ENCODE measurements at regions not wholly inside any gene's neighbourhood (a gene's known extent, or its start where the extent isn't known, plus 50 kb on each side); places are given as distances from the start of the nearest gene placed in this dataset.
A peak's percentile ranks its signal among the peaks of the same experiment; 100 is the strongest.

DNA sequence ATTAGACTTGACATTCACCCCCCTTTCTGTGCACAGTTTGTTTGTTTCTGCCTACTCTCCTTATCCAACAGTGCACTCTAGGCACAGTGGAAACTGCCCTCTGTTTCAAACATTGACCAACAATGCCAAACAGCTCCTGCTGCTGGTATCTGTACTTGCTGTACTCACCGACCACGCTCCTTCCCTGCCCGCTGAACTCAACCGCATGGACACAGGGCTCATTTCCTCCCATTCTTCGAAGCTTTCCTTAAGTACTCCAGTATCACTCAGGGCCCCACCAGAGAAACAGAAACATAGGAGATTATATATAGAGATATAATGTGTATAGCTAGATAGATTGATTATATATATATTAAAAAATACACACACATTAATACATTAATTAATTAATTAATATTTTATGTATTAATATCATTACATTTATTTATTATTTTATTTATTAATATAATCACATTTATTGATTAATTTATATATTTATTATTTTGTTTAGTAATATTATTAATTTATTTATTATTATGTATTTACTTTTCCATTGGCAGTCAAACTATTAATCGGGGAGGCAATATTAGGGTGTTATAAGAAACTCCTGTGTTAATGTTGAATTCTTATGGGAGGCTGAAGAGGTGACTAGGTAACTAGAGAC lies 1528.2 kb downstream of the EFNB2 start:
- peak in 1 of 2 donors; percentile 34 for DNase-seq (ENCODE audit: low read depth in 2 of 2)

DNA sequence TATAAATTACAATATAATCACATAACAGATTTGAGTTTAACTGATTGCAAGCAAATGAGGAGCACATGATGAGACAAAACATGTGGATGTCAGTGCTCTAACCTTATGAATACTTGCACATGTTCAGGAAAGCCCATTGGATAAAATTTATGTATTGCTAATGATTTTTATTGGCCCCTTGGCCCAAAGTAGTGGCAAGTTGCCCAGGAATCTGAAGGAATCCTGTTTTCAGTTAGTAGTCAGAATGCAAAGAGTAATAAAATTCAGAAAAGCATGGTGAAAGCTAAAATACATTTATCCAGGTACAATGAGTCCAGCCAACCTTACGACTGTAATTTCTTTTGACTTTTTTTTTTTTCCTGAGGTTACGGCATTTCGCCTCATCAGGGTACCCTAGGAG lies 1539.4 kb downstream of the EFNB2 start:
- peak in 1 of 2 donors; percentile 25 for DNase-seq (ENCODE audit: low read depth in 2 of 2)

DNA sequence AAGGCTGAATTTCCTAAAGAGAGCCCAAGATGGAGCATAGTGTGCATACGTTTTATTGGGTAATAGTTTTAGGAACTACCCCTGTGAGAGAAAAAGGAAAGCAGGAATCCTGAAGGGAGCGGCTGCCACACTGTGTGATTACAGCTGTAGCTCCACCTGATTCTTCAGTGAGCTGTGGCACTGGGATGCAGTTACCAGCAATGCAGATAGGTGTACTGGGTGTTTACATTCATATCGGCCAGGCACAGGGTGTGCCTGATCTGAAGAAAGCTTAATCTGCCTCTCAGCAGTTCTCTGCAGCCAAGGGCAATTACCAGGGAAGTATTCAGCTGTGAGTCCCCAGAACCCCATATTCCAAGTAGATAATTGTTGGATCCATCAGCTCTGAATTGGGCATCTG lies 1541.8 kb downstream of the EFNB2 start:
- DNase-seq (ENCODE audit: low read depth in 2 of 2) = no peak

DNA sequence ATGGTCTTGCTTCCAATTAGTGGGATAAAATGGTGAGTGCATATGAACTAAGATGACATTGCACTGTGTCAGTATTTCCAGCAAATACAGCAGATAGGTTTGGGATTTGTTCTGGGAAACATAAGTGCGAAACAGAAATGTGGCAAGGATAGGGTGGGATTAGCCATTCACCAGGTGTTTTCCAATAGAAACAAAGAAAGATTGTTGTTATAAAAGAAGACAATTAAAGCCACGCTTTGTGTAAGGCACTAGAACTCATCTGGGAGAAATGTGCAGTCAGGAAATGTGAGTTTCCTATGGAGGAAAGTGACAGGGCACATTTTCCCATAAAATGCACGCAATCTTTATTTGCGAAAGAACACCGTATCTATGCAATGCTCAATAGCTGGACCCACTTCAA lies 1547.8 kb downstream of the EFNB2 start:
- peak; percentile 44 to 82 for DNase-seq (ENCODE audit: low read depth in 2 of 2)

DNA sequence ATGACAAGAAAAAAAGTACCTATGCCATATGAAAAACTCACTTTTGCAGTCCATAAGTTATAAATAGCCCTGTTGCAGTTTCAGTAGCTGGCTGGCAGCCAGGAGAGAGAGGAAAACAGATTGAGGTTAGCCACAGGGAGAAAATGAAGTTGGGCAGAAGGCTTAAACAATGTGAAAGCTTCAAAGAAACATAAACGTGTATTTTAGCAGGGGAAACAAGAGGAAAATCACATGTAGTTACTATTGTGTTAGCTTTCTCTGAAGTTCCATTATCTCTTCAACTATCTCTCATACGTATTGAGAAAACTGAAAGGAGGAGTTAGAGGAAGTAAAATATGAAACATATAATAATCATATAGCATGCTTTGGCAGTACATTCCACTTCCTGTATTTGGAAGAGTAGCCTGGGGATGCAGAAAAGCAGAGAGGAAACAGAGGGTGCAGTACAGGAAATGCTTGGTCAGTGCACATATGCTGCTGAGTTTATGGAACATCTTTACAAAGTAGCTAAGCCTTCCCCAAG lies 1551.1 kb downstream of the EFNB2 start:
- DNase-seq (ENCODE audit: low read depth in 2 of 2) = peak; percentile 50 to 86

DNA sequence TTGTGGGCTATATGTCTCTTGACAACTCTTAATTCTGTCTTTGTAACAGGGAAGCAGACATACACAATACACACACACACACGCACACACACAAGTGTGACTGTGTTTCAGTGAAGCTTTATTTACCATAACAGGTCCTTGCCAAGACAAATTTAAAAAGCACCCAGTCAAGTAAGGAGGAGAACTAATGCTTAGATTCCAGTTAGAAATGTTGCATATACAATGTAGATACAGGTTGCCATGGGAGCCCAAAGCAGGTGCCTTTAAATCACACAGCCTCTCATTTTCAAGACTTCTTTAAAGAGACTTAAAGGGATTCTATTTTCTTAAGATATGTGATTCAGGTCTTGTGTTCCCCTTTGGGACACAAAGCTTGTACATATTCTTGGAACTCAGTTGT lies 1551.9 kb downstream of the EFNB2 start:
- peak in 1 of 2 donors; percentile 1 for DNase-seq (ENCODE audit: low read depth in 2 of 2)

DNA sequence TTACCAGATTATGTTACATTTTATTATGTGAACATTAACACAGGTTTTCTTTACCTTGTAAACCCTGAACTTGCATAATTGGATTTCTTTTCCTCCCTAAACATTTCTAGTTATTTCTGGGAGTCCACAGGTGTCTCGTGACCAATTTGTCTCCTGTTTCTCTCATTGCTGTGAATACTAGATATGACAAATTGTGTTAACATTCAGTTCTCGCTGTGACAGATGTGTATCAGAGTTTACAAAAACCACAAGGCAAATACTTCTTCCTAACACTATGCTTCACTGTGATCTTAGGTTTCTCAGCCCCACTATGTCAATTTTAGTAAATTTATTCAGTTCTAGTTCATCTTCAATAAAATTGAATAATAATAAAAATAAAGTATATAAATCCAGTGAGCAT lies 1554.9 kb downstream of the EFNB2 start:
- DNase-seq (ENCODE audit: low read depth in 2 of 2) = no peak

DNA sequence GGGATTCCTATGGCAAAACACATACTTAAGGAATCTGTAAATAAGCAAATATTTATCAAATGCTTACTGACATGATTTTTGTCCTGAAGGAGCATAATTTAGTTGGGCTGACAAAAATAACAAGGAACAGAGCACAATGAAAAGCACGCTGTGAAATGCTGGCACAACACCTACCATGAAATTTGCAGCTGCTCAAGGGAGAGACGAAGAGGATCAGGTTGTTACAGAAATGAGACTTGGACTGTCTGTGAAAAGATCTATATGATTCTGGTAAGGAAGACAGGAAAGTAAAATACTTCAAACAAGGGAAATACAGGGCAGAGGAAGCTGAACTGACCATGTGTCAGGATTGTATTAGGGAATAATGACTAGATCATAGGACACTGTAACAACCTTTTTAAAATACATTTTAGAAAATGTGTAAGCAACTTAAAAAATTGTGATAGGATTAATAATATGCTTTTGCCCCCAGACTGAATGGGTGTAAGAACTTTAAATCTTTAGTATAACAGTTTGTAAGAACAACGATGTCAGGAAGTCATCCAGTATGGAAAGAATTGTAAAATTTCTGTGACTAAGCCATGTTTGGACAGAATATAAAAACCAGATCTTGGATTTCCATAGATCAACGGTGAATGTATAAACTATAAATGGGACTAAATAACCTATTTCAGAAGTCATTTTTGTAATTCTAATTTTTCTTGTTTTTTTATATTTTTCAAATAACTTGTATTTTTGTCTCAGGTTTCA lies 1556.0 kb downstream of the EFNB2 start:
- no peak for DNase-seq (ENCODE audit: low read depth in 2 of 2)

DNA sequence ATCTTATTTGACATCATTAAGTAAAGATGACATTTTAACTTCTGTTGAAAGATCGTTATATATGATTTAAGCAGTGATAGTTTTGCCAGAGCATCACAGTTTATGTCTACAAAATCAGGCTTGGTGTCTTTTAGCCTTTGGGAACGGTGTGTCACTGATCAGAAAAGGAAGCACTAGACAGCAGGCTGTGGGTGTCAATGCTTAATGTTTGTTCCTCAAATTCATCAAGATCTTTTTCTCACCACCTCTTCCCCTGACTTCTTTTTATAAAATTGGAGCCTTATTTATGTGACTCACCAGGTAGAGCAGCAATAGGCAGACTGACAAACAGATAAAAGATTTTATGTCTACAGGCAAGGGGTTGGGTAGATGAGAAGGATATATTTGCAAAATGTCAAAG lies 1558.5 kb downstream of the EFNB2 start:
- DNase-seq (ENCODE audit: low read depth in 2 of 2) = no peak

DNA sequence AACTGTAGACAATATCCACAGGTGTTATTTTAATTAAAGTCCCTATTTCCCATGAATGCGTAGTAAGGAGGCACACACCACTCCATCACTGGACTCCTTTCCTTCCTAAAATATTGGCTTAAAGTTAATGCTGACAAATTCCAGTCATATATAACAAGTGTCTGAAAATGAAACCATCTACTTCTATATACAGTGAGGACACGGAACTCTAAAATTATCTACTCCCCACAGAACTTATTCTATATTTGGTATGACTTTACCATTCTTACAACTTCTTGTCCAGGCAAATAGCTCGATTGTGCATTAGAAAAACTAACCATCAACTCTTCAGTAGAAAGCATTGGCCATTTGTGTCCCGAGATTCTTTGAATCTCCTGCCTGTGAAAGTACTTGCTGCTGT lies 1560.2 kb downstream of the EFNB2 start:
- DNase-seq (ENCODE audit: low read depth in 2 of 2) = no peak

DNA sequence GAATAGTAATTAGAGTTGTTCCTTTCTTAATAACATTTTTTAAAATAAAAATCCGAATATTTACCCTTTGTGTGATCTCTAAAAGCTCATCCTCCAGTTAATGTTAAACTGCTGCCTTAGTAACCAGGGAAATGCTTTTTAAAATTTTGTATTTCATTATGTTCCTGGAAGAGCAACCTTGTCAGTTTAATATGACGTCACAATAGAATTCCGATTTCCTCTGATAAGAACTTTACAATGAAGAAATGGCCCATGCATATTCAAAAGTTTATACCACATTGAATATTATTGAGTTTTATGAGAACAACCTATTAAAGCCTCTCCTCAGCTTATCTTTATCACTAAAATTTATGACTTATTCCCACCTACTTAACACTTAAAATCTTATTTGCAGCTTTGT lies 1566.6 kb downstream of the EFNB2 start:
- DNase-seq (ENCODE audit: low read depth in 2 of 2) = no peak

DNA sequence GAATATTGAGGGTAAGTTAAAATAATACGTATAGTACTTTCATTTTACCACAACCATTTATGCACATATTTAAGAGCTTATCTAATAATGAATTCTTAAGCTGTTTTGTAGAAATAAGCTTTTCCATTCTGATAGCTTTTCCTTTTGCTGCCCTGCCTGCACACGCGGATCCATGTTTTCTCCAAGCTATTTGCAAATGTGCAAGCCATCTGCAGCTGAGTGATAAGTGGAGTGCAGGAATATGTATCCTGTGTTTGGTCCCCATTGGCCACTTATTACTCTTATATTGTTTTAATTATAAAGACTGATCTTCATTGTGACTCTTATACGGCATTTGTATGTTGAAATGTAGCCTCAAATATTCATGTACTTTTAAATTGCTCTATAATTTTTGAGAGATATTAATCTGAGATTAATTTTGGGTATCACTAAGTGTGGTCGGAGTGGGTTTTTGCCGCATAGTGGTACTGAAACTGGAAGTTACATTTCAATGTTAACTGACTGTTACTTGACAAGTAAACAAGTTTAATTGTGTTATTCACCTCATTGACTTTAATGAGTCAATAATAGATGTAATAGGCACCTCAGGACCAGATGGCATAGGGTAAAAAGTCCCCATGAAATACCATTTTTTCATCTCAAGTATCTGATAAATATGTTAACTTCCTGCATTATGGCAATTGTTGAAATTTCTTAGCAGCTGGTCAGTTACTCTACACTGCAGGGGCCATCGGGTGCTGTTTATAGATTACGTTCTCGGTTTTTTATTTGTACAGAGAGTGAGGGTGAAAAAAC lies 1567.4 kb downstream of the EFNB2 start:
- no peak for DNase-seq (ENCODE audit: low read depth in 2 of 2)

DNA sequence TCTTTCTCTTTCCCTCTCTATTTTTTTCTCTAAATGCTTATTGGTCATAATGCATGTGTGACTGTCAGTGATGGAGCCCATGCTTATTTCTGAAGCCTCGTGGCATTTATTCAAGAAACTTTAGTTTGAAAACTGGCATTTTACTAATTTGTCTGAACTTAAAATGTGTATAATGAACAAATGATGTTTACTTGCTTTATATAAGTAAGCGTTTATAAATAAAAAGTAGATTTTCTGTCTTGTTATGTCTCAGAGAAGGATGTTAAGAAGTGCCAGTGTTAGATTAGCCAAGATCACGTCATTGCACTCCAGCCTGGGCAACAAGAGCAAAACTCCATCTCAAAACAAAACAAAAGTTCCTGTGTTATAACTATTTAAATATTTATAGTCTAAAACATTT lies 1568.1 kb downstream of the EFNB2 start:
- DNase-seq (ENCODE audit: low read depth in 2 of 2) = no peak

DNA sequence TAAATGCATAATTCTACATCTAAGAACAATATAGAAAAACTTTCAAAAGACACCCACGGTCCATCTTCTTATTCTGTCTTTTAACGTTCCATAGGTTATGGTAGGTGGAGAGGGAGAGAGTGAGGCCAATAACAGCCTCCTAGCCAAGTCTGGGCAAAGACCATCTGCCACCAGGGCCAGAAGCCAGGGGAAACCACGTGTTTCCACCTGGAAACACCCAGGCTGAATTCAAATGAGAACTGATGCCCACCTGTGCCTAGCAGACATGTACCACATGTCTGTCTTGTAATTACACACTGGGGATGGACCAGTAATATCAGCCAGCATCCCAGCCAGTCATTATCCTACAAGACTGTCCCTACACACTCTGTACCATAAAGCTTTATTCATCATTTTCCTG lies 1573.1 kb downstream of the EFNB2 start:
- no peak for DNase-seq (ENCODE audit: low read depth in 2 of 2)

DNA sequence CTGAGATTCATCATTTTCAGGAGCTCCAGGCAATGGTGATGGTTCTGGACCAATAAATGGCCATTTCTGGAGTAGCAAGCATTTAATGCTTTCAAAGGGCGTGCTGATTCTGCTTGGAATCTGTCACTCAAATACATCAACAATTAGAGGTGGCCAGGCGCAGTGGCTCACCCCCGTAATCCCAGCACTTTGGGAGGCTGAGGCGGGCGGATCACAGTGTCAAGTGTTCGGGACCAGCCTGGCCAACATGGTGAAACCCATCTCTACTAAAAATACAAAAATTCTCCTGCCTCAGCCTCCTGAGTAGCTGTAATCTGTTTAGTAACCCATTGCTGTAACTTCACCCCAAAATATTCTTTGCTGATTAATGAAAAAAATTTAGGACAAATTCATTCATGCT lies 1574.2 kb downstream of the EFNB2 start:
- DNase-seq (ENCODE audit: low read depth in 2 of 2) = no peak

DNA sequence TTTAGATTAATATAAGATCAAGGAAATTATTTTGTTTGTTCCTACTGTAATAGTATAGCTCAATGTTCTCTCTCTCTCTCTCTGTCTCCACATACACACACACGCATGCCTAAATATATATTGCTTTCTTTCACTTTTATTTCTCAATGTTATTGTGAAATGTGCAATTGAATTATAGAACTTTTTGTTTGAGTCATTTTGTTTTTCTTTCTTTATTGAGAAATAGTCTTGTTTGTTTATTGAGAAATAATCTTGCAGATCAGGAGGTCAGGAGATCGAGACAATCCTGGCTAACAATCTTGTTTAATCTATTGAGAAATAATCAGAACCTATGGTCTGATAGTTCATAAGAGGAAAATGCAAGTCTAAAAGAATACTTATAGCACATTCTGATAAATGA lies 1581.3 kb downstream of the EFNB2 start:
- no peak for DNase-seq (ENCODE audit: low read depth in 2 of 2)

DNA sequence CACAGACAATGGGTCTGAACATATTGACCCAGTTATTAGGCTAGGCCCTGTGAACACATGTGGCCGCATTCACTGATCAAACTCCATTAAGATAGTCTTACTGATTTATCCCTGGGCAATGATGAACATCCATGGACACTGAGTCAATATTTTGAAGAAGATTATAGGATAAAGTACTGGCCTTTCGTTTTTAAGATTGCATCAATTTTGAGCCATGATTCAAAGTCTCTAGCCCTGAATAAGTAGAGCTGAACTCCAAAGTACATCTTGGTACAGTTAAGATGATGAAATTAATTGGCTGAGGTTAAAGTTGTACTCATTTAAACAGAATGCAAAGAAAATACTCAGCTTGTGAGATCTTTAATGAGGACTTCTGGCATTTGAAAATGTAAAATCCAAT lies 1581.9 kb downstream of the EFNB2 start:
- no peak for DNase-seq (ENCODE audit: low read depth in 2 of 2)

DNA sequence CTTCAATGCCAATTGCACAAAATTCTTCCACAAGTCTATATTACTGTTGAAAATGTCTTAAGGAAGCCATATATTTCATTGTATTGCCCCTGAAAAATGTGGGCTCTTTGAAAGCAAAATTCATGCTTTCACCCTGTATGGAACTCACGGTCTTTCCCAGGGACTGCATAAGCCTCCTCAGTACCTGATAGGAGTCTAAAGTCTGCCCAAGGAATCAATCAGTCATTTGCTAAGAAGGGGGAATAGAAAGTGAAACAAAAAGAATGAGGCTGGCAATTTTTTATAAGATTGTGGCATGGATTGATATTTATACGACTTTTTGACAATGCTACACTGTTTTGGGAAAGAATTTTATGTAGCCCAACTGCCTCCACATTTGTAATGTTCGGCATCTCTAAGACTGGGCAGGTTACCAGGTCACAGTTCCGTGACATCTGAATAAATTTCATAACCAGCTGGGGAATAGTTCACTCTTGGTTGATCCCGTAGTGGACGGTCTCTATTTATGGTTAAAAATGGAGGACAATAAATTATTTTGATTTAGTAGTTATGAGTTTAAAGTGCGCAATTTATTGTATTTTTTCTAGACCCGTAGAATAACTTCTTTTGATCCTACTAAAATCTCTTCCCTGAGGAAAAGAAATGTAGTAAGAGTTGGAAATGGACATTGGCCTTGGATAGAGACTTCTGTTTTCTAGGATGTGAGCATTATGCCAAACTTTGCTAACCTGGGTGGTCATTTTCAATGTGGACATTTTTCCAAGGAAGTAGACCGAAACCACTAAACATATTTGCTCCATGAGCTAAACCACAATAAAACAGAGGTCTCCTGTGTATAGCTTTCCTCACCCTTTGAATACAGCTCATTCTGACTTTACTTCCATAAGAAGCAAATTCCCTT lies 1585.4 kb downstream of the EFNB2 start:
- no peak for DNase-seq (ENCODE audit: low read depth in 2 of 2)

DNA sequence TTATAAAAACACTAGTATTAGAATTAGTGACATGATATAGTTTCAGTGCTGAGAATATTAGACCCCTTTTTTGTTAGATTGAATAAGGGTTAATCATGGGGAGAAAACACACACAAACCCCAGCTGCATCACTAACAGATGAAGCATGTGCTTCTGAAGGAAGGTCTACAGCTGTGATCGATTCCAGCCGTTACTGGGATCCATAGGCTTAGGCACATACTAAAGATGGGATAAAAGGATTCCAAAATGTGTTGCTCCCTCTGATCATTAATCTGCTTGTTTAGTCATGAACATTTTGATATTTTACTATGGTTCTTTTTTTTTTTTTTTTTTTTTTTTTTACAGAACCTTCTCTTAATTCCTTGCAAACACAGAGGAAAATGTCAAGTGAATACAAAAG lies 1591.3 kb downstream of the EFNB2 start:
- no peak for DNase-seq (ENCODE audit: low read depth in 2 of 2)

DNA sequence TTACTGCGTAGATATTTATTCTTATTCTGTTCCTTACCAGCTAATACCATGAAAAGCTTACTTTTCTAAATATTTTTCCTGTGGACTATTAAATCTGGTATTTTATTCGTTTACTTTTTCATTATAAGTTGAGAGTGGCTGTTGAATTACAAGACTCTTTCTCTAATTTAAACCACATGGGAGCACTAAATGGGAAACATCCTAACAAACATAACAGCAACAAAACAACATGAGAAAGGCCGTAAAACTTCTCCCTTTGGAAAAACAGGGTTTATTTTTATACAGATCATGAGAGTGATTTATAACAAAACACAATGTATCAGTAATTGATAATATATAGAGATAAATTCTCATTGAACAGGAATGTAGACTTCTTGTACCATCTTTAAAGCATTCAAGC lies 1592.1 kb downstream of the EFNB2 start:
- no peak for DNase-seq (ENCODE audit: low read depth in 2 of 2)

DNA sequence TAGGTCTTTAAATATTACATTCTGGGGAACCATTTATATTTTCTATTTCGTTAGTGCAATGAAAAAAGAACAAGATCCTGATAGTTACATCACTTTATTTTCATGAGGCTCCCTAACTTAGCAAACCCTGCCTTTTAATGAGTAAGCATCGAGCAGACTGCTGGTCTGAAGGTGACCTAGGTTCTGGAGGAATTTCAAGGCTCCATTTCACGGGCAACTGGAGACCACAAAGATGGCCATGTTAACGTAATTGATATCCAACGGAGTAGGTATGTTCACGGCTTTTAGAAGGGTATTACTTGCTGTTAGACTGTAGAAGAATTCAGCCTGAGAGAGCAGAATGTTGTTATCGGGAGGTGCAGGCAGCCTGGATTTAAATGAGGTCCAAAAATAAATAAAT lies 1597.6 kb downstream of the EFNB2 start:
- DNase-seq (ENCODE audit: low read depth in 2 of 2) = no peak
